CD4-positive, CD25-positive, alpha-beta regulatory T cell (primary cell): ENCODE measurements at regions not wholly inside any gene's neighbourhood (a gene's known extent, or its start where the extent isn't known, plus 50 kb on each side); places are given as distances from the start of the nearest gene placed in this dataset.

Source experiments
- ATAC-seq, 2 donors: fragments of 150-1000 bp; cut with Tn5 transposase; one replicate each; pipeline ENCODE4 v1.10.0; 2021; ENCODE audit warnings: low read depth in 2 of 2, moderate number of reproducible peaks in 2 of 2, moderate library complexity in 1 of 2
- DNase-seq, 3 donors: peaks; one replicate each; pipeline versions ENCODE4 v3.0.0 to v3.0.0-alpha.2; 2012 to 2022; ENCODE audit warnings: mixed read lengths in 1 of 3
- H3K27ac ChIP-seq: one replicate; pipeline ENCODE4 v1.7.0; 2013; ENCODE audit warnings: mild to moderate bottlenecking, low read length; ENCODE audit not compliant: insufficient read depth, poor library complexity, severe bottlenecking
- H3K27me3 ChIP-seq: one replicate; pipeline ENCODE4 v1.7.0; 2013; ENCODE audit warnings: low read length; ENCODE audit not compliant: control insufficient read depth, insufficient read depth
- H3K36me3 ChIP-seq: one replicate; pipeline ENCODE4 v1.7.0; 2013; ENCODE audit warnings: mild to moderate bottlenecking, low read length, moderate library complexity; ENCODE audit not compliant: control insufficient read depth, insufficient read depth
- H3K4me1 ChIP-seq: 2 replicates; pipeline ENCODE4 v1.7.0; 2013; ENCODE audit warnings: mild to moderate bottlenecking, low read length; ENCODE audit not compliant: insufficient read depth, control insufficient read depth, poor library complexity, severe bottlenecking
- H3K4me3 ChIP-seq: one replicate; pipeline ENCODE4 v1.7.0; 2013; ENCODE audit warnings: low read depth, mild to moderate bottlenecking, low read length, moderate library complexity
- H3K9me3 ChIP-seq, 2 experiments: 1 replicate in 1 of 2; 2 replicates in 1 of 2; pipeline ENCODE4 v1.7.0; 2013; ENCODE audit warnings: low read length in 2 of 2, mild to moderate bottlenecking in 1 of 2, moderate library complexity in 1 of 2; ENCODE audit not compliant: control insufficient read depth in 2 of 2
- H3K27ac Mint-ChIP-seq, 3 donors: one replicate each; pipeline ENCODE4 v1.8.0; 2020 to 2022; ENCODE audit warnings: mild to moderate bottlenecking in 3 of 3, mixed read lengths in 3 of 3, moderate library complexity in 2 of 3
- H3K27me3 Mint-ChIP-seq: one replicate; pipeline ENCODE4 v1.8.0; 2022; ENCODE audit warnings: mild to moderate bottlenecking, mixed read lengths
- H3K36me3 Mint-ChIP-seq: one replicate; pipeline ENCODE4 v1.8.0; 2020; ENCODE audit warnings: mixed read lengths
- H3K4me1 Mint-ChIP-seq, 4 donors: one replicate each; pipeline ENCODE4 v1.8.0; 2020 to 2022; ENCODE audit warnings: mixed read lengths in 4 of 4, mild to moderate bottlenecking in 1 of 4
- H3K4me3 Mint-ChIP-seq, 4 donors: one replicate each; pipeline ENCODE4 v1.8.0; 2020 to 2022; ENCODE audit warnings: mild to moderate bottlenecking in 4 of 4, mixed read lengths in 4 of 4, moderate library complexity in 3 of 4
- H3K9me3 Mint-ChIP-seq, 7 donors: one replicate each; pipeline ENCODE4 v1.8.0; 2020 to 2022; ENCODE audit warnings: mixed read lengths in 7 of 7, mild to moderate bottlenecking in 3 of 7, moderate library complexity in 2 of 7

- Histone ChIP-seq H3K36me3 (no peaks in the 10 kb centered on the region), H3K9me3 (peaks cover 0 to 1% of the 10 kb centered on the region in 2 experiments), H3K27ac (no peak overlapping the region), H3K4me3 (no peak overlapping the region), H3K4me1 (no peaks in the 10 kb centered on the region), H3K27me3 (no peaks in the 10 kb centered on the region)
- peaks cover 6% of the 10 kb centered on the region for H3K27me3 Mint-ChIP-seq
- no peak for DNase-seq
- no peaks in the 10 kb centered on the region for H3K36me3 Mint-ChIP-seq
- no peak overlapping the region for H3K27ac Mint-ChIP-seq
- peaks cover 0 to 8% (median 2%) of the 10 kb centered on the region in 7 donors for H3K9me3 Mint-ChIP-seq
- H3K4me3 Mint-ChIP-seq, result no peak overlapping the region
- H3K4me1 Mint-ChIP-seq, result no peaks in the 10 kb centered on the region
- no peak for ATAC-seq
These were observed 279.1 kb upstream of the DMAC1 start for GRCh38 chr9:8078641-8079140.

- no peaks in the 10 kb centered on the region for H3K27me3 Mint-ChIP-seq
- no peak for ATAC-seq
These were observed 275.2 kb upstream of the DMAC1 start for GRCh38 chr9:8074713-8075286.

GRCh38 chr9:8071445-8071798, 271.8 kb upstream of the DMAC1 start:
- Histone ChIP-seq H3K4me1 (no peaks in the 10 kb centered on the region), H3K27me3 (no peaks in the 10 kb centered on the region), H3K27ac (no peak overlapping the region), H3K9me3 (no peaks in the 10 kb centered on the region), H3K4me3 (no peak overlapping the region), H3K36me3 (no peaks in the 10 kb centered on the region)
- Mint-ChIP-seq H3K4me3 (no peak overlapping the region), H3K27ac (peak overlapping the region in 1 of 3 donors; percentile 83), H3K9me3 (peaks cover 0 to 4% (median 0%) of the 10 kb centered on the region in 7 donors), H3K36me3 (no peaks in the 10 kb centered on the region), H3K4me1 (no peaks in the 10 kb centered on the region), H3K27me3 (no peaks in the 10 kb centered on the region)
- DNase-seq (no peak), ATAC-seq (no peak)

More at GRCh38 chr9:8074713-8075286, 275.2 kb upstream of the DMAC1 start:
- no peaks in the 10 kb centered on the region for H3K4me1 ChIP-seq
- H3K9me3 ChIP-seq, result peaks cover 0 to 1% of the 10 kb centered on the region in 2 experiments
- no peaks in the 10 kb centered on the region for H3K27me3 ChIP-seq
- DNase-seq, result no peak
- no peaks in the 10 kb centered on the region for H3K36me3 ChIP-seq
- H3K4me1 Mint-ChIP-seq, result no peaks in the 10 kb centered on the region
- H3K4me3 ChIP-seq, result no peak overlapping the region
- peaks cover 0 to 3% (median 0%) of the 10 kb centered on the region in 7 donors for H3K9me3 Mint-ChIP-seq
- no peak overlapping the region for H3K27ac ChIP-seq
- no peak overlapping the region for H3K27ac Mint-ChIP-seq
- H3K4me3 Mint-ChIP-seq, result no peak overlapping the region
- no peaks in the 10 kb centered on the region for H3K36me3 Mint-ChIP-seq

- Mint-ChIP-seq H3K4me1 (no peaks in the 10 kb centered on the region), H3K4me3 (no peak overlapping the region), H3K27me3 (no peaks in the 10 kb centered on the region), H3K27ac (no peak overlapping the region), H3K36me3 (no peaks in the 10 kb centered on the region), H3K9me3 (peaks cover 0 to 4% (median 0%) of the 10 kb centered on the region in 7 donors)
- H3K27me3 ChIP-seq, result no peaks in the 10 kb centered on the region
- H3K36me3 ChIP-seq, result no peaks in the 10 kb centered on the region
- no peaks in the 10 kb centered on the region for H3K4me1 ChIP-seq
- no peaks in the 10 kb centered on the region for H3K9me3 ChIP-seq
- H3K4me3 ChIP-seq, result no peak overlapping the region
- DNase-seq (no peak), ATAC-seq (no peak)
- H3K27ac ChIP-seq, result no peak overlapping the region
These were observed 271.3 kb upstream of the DMAC1 start for GRCh38 chr9:8070779-8071444.

GRCh38 chr9:8062459-8062858, 262.9 kb upstream of the DMAC1 start:
- Mint-ChIP-seq H3K9me3 (peaks cover 0 to 7% (median 5%) of the 10 kb centered on the region in 7 donors), H3K4me1 (peaks cover 6 to 15% (median 14%) of the 10 kb centered on the region in 4 donors), H3K4me3 (no peak overlapping the region), H3K27me3 (peaks cover 5% of the 10 kb centered on the region), H3K36me3 (no peaks in the 10 kb centered on the region), H3K27ac (no peak overlapping the region)
- H3K4me3 ChIP-seq, result no peak overlapping the region
- no peaks in the 10 kb centered on the region for H3K9me3 ChIP-seq
- no peak overlapping the region for H3K27ac ChIP-seq
- no peaks in the 10 kb centered on the region for H3K36me3 ChIP-seq
- peaks cover 2% of the 10 kb centered on the region for H3K27me3 ChIP-seq
- ATAC-seq (no peak), DNase-seq (no peak)
- no peaks in the 10 kb centered on the region for H3K4me1 ChIP-seq

- DNase-seq (no peak), ATAC-seq (peak in 1 of 2 donors; percentile 14)
- peaks cover 0 to 13% (median 6%) of the 10 kb centered on the region in 7 donors for H3K9me3 Mint-ChIP-seq
- no peaks in the 10 kb centered on the region for H3K4me1 ChIP-seq
- H3K27ac Mint-ChIP-seq, result no peak overlapping the region
- H3K4me3 Mint-ChIP-seq, result no peak overlapping the region
- H3K9me3 ChIP-seq, result peaks cover 0 to 4% of the 10 kb centered on the region in 2 experiments
- H3K36me3 ChIP-seq, result no peaks in the 10 kb centered on the region
- H3K4me1 Mint-ChIP-seq, result peaks cover 0 to 4% (median 0%) of the 10 kb centered on the region in 4 donors
- no peaks in the 10 kb centered on the region for H3K27me3 ChIP-seq
- no peaks in the 10 kb centered on the region for H3K36me3 Mint-ChIP-seq
- no peaks in the 10 kb centered on the region for H3K27me3 Mint-ChIP-seq
- H3K4me3 ChIP-seq, result no peak overlapping the region
- H3K27ac ChIP-seq, result no peak overlapping the region
These were observed 253.9 kb upstream of the DMAC1 start for GRCh38 chr9:8053501-8053900.

- H3K9me3 Mint-ChIP-seq, result peaks cover 0 to 14% (median 7%) of the 10 kb centered on the region in 7 donors
- Histone ChIP-seq H3K9me3 (peaks cover 0 to 4% of the 10 kb centered on the region in 2 experiments), H3K27ac (no peak overlapping the region), H3K36me3 (no peaks in the 10 kb centered on the region), H3K4me1 (no peaks in the 10 kb centered on the region), H3K27me3 (no peaks in the 10 kb centered on the region), H3K4me3 (no peak overlapping the region)
- ATAC-seq (no peak), DNase-seq (no peak)
- H3K4me1 Mint-ChIP-seq, result peaks cover 0 to 4% (median 0%) of the 10 kb centered on the region in 4 donors
- H3K27me3 Mint-ChIP-seq, result no peaks in the 10 kb centered on the region
- H3K4me3 Mint-ChIP-seq, result no peak overlapping the region
- H3K27ac Mint-ChIP-seq, result peak overlapping the region in 1 of 3 donors; percentile 29
- H3K36me3 Mint-ChIP-seq, result no peaks in the 10 kb centered on the region
These were observed 253.4 kb upstream of the DMAC1 start for GRCh38 chr9:8052991-8053390.

GRCh38 chr9:8037745-8038144, 238.2 kb upstream of the DMAC1 start:
- Mint-ChIP-seq H3K9me3 (peaks cover 2 to 27% (median 8%) of the 10 kb centered on the region in 7 donors), H3K4me3 (no peak overlapping the region), H3K36me3 (no peaks in the 10 kb centered on the region), H3K27me3 (no peaks in the 10 kb centered on the region), H3K27ac (no peak overlapping the region), H3K4me1 (no peaks in the 10 kb centered on the region)
- no peaks in the 10 kb centered on the region for H3K36me3 ChIP-seq
- no peaks in the 10 kb centered on the region for H3K4me1 ChIP-seq
- ATAC-seq (no peak), DNase-seq (no peak)
- no peak overlapping the region for H3K27ac ChIP-seq
- no peaks in the 10 kb centered on the region for H3K27me3 ChIP-seq
- peaks cover 2 to 14% of the 10 kb centered on the region in 2 experiments for H3K9me3 ChIP-seq
- H3K4me3 ChIP-seq, result no peak overlapping the region
